Prostate gland (tissue), 2 donors: ENCODE measurements at regions not wholly inside any gene's neighbourhood (a gene's known extent, or its start where the extent isn't known, plus 50 kb on each side); places are given as distances from the start of the nearest gene placed in this dataset.

ENCODE experiments used
- DNase-seq: peaks from one replicate; pipeline ENCODE4 v3.0.0-alpha.2; 2019; ENCODE audit warnings: low spot score
- H3K27ac ChIP-seq, 2 donors: fragments of 200-600 bp; sonication (generic); 2 replicates each; pipeline ENCODE4 v1.5.1; 2017 to 2019
- H3K27me3 ChIP-seq: fragments of 200-600 bp; sonication (generic); replicated peaks from 2 replicates; pipeline ENCODE4 v1.5.1; 2019; ENCODE audit not compliant: insufficient read depth
- H3K36me3 ChIP-seq, 2 donors: fragments of 200-600 bp; sonication (generic); 1 replicate in 1 of 2; 2 replicates in 1 of 2; pipeline versions ENCODE4 v1.5.1 to v1.8.1; 2017 to 2019
- H3K4me1 ChIP-seq: fragments of 200-600 bp; sonication (generic); replicated peaks from 2 replicates; pipeline ENCODE4 v1.5.1; 2019
- H3K4me3 ChIP-seq, 2 donors: fragments of 200-600 bp; sonication (generic); 2 replicates each; pipeline ENCODE4 v1.5.1; 2017 to 2019
- H3K9me3 ChIP-seq: fragments of 200-600 bp; sonication (generic); 2 replicates; pipeline ENCODE4 v1.5.1; 2017
- CTCF ChIP-seq, 4 experiments: fragments of 200-600 bp in 2 of 4; fragments of 450-650 bp in 2 of 4; sonication (generic) in 2 of 4; IDR thresholded peaks; 1 replicate in 3 of 4; 2 replicates in 1 of 4; pipeline ENCODE4 v1.5.1; 2016 to 2019; ENCODE audit warnings: antibody characterized with exemption in 4 of 4, mild to moderate bottlenecking in 2 of 4, moderate library complexity in 2 of 4
- POLR2A ChIP-seq: fragments of 450-650 bp; IDR thresholded peaks from one replicate; pipeline ENCODE4 v1.6.1; 2016; ENCODE audit warnings: antibody characterized with exemption, mild to moderate bottlenecking
- POLR2AphosphoS5 ChIP-seq: sonication (generic); formaldehyde crosslinking; IDR thresholded peaks from one replicate; pipeline ENCODE4 v1.6.1; 2017; ENCODE audit warnings: antibody characterized with exemption
- WGBS: methylation state at CpG from one replicate; pipeline ENCODE4 v1.1.5; 2018; 5-methylcytosine and 5-hydroxymethylcytosine counted together
- intact Hi-C: fragments of 100-400 bp; cut with DNase I; formaldehyde crosslinking; loops from one replicate; pipeline ENCODE4 v1.14.2; 2022

- intact Hi-C loops: no loop called here
- TF ChIP-seq POLR2AphosphoS5 (no peak), CTCF (IDR thresholded peaks at IDR 0.05) (no peak), POLR2A (no peak)
- no peaks in the 10 kb centered on the region for H3K27me3 ChIP-seq
- H3K27ac ChIP-seq: no peak overlapping the region
- no peak for DNase-seq
- no peaks in the 10 kb centered on the region for H3K36me3 ChIP-seq
- WGBS: 40% methylated on average over 1 of the region's 1 CpG
- no peaks in the 10 kb centered on the region for H3K9me3 ChIP-seq
- no peaks in the 10 kb centered on the region for H3K4me1 ChIP-seq
- H3K4me3 ChIP-seq: no peak overlapping the region
Measured at GRCh38 chrY:7692701-7693100, 781.1 kb upstream of the AMELY start.

- Histone ChIP-seq H3K27ac (no peak overlapping the region), H3K27me3 (no peaks in the 10 kb centered on the region), H3K9me3 (no peaks in the 10 kb centered on the region), H3K4me1 (no peaks in the 10 kb centered on the region), H3K36me3 (no peaks in the 10 kb centered on the region), H3K4me3 (no peak overlapping the region)
- TF ChIP-seq POLR2A: no peak
- TF ChIP-seq POLR2AphosphoS5: no peak
- TF ChIP-seq CTCF (IDR thresholded peaks at IDR 0.05): no peak
- no peak for DNase-seq
- WGBS: 85% methylated on average over 3 of the region's 3 CpGs
- intact Hi-C loops: no loop called here
Measured at GRCh38 chrY:7687086-7687485, 775.5 kb upstream of the AMELY start.

GRCh38 chrY:7684546-7684945 is 773.0 kb upstream of the AMELY start:
- TF ChIP-seq CTCF (IDR thresholded peaks at IDR 0.05) (no peak), POLR2A (no peak), POLR2AphosphoS5 (no peak)
- Histone ChIP-seq H3K27ac (no peak overlapping the region), H3K36me3 (no peaks in the 10 kb centered on the region), H3K4me1 (no peaks in the 10 kb centered on the region), H3K4me3 (no peak overlapping the region), H3K9me3 (no peaks in the 10 kb centered on the region), H3K27me3 (no peaks in the 10 kb centered on the region)
- DNase-seq: no peak
- 73% methylated on average over 2 of the region's 2 CpGs for WGBS
- intact Hi-C loops: no loop called here

- Histone ChIP-seq H3K4me3 (no peak overlapping the region), H3K27me3 (no peaks in the 10 kb centered on the region), H3K4me1 (no peaks in the 10 kb centered on the region), H3K27ac (no peak overlapping the region), H3K36me3 (no peaks in the 10 kb centered on the region), H3K9me3 (no peaks in the 10 kb centered on the region)
- intact Hi-C loops: no loop called here
- TF ChIP-seq POLR2AphosphoS5: no peak
- TF ChIP-seq CTCF (IDR thresholded peaks at IDR 0.05): no peak
- TF ChIP-seq POLR2A: no peak
- DNase-seq: no peak
Measured at GRCh38 chrY:7682386-7682785, 770.8 kb upstream of the AMELY start.

- intact Hi-C loops: no loop called here
- H3K36me3 ChIP-seq: no peaks in the 10 kb centered on the region
- no peaks in the 10 kb centered on the region for H3K27me3 ChIP-seq
- DNase-seq: no peak
- no peaks in the 10 kb centered on the region for H3K4me1 ChIP-seq
- TF ChIP-seq CTCF (IDR thresholded peaks at IDR 0.05) (no peak), POLR2AphosphoS5 (no peak), POLR2A (no peak)
- H3K27ac ChIP-seq: no peak overlapping the region
- H3K9me3 ChIP-seq: no peaks in the 10 kb centered on the region
- no peak overlapping the region for H3K4me3 ChIP-seq
- 100% methylated on average over 4 of the region's 4 CpGs for WGBS
Measured at GRCh38 chrY:7681426-7681825, 769.9 kb upstream of the AMELY start.
